GM12878 (cell line): ENCODE measurements at regions not wholly inside any gene's neighbourhood (a gene's known extent, or its start where the extent isn't known, plus 50 kb on each side); places are given as distances from the start of the nearest gene placed in this dataset.

Source experiments
- ATF3 ChIP-seq: IDR thresholded peaks from 2 replicates; pipeline ENCODE4 v1.6.1; 2011; ENCODE audit warnings: low read depth, mild to moderate bottlenecking, low read length, moderate library complexity, borderline replicate concordance; ENCODE audit errors: extremely low read depth
- ATF7 ChIP-seq: fragments of 450-650 bp; IDR thresholded peaks from 2 replicates; pipeline ENCODE4 v1.6.1; 2016; ENCODE audit warnings: low read depth, mild to moderate bottlenecking
- POLR2A ChIP-seq: IDR thresholded peaks from 2 replicates; pipeline ENCODE4 v1.6.1; 2011; ENCODE audit warnings: low read depth, mild to moderate bottlenecking, low read length

- TF ChIP-seq POLR2A, result no peak
- TF ChIP-seq ATF7, result no peak
- no peak for TF ChIP-seq ATF3
Observed at GRCh38 chr17:77908501-77908900, 50.0 kb upstream of the TNRC6C start.
